A673 (cell line): ENCODE measurements at regions not wholly inside any gene's neighbourhood (a gene's known extent, or its start where the extent isn't known, plus 50 kb on each side); places are given as distances from the start of the nearest gene placed in this dataset.

Experiments used
- EZH2 ChIP-seq: fragments of 200-600 bp; sonication (generic); IDR thresholded peaks from 2 replicates; pipeline ENCODE4 v1.6.1; 2017; ENCODE audit warnings: borderline replicate concordance, low read depth, mild to moderate bottlenecking, mixed read lengths, antibody characterized with exemption, low read length; ENCODE audit not compliant: poor library complexity, severe bottlenecking
- TF ChIP-seq, protein P1 (sequence below): fragments of 300-800, 200-600 bp; sonication (generic); conservative IDR thresholded peaks from 2 replicates; pipeline ENCODE4 v1.5.1; 2017; ENCODE audit warnings: low read depth, mild to moderate bottlenecking, antibody characterized with exemption, low read length, moderate library complexity, mixed read lengths

DNA sequence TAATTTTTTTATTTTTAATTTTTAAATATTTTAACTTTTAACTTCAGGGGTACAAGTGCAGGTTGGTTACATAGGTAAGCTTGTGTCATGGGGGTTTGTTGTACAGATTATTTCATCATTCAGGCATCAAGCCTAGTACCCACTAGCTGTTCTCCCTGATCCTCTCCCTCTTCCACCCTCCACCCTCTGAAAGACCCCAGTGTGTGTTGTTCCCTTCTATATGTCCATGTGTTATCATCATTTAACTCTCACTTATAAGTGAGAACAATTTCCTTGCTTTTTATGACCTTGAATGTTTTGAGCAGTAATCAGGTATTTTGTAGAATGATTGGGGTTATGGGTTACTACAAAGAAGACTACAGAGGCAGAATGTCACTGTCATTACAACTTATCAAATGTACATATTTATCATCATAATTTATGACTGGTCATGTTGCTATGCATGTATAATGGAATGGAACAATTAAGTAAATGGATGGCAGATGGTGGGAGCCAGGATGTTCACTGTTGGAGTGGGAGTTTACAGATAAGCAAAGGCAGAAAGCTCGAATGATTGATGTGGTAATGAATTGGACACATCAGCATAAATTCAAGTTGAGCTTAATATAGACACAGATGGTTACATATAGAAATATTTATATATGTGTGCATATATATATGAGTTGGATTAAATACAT, 563.8 kb upstream of the ROBO1 start:
- TF ChIP-seq, protein P1, sequence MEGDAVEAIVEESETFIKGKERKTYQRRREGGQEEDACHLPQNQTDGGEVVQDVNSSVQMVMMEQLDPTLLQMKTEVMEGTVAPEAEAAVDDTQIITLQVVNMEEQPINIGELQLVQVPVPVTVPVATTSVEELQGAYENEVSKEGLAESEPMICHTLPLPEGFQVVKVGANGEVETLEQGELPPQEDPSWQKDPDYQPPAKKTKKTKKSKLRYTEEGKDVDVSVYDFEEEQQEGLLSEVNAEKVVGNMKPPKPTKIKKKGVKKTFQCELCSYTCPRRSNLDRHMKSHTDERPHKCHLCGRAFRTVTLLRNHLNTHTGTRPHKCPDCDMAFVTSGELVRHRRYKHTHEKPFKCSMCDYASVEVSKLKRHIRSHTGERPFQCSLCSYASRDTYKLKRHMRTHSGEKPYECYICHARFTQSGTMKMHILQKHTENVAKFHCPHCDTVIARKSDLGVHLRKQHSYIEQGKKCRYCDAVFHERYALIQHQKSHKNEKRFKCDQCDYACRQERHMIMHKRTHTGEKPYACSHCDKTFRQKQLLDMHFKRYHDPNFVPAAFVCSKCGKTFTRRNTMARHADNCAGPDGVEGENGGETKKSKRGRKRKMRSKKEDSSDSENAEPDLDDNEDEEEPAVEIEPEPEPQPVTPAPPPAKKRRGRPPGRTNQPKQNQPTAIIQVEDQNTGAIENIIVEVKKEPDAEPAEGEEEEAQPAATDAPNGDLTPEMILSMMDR, result no peak
- no peak for TF ChIP-seq EZH2
